ENCODE measurements at regions not wholly inside any gene's neighbourhood (a gene's known extent, or its start where the extent isn't known, plus 50 kb on each side); places are given as distances from the start of the nearest gene placed in this dataset.
"Not testable (repeated sequence)": the region's sequence is repeated elsewhere in the genome, so short reads cannot be mapped to it uniquely, and the experiment has no call there.

DNA sequence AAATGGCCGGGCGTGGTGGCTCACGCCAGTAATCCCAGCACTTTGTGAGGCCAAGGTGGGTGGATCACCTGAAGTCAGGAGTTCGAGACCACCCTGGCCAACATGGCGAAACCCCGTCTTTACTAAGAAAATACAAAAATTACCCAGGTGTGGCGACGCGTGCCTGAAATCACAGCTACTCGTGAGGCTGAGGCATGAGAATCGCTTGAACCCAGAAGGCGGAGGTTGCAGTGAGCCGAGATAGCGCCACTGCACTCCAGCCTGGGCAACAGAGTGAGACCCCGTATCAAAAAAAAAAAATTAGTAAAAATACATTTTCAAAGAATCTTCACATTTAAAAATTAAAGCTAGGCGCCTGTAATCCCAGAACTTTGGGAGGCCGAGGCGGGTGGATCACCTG, 125.6 kb upstream of the BTN3A2 start:
- TF ChIP-seq, protein P1, sequence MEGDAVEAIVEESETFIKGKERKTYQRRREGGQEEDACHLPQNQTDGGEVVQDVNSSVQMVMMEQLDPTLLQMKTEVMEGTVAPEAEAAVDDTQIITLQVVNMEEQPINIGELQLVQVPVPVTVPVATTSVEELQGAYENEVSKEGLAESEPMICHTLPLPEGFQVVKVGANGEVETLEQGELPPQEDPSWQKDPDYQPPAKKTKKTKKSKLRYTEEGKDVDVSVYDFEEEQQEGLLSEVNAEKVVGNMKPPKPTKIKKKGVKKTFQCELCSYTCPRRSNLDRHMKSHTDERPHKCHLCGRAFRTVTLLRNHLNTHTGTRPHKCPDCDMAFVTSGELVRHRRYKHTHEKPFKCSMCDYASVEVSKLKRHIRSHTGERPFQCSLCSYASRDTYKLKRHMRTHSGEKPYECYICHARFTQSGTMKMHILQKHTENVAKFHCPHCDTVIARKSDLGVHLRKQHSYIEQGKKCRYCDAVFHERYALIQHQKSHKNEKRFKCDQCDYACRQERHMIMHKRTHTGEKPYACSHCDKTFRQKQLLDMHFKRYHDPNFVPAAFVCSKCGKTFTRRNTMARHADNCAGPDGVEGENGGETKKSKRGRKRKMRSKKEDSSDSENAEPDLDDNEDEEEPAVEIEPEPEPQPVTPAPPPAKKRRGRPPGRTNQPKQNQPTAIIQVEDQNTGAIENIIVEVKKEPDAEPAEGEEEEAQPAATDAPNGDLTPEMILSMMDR (IDR thresholded peaks at IDR 0.05): not testable (repeated sequence)
- not testable (repeated sequence) for TF ChIP-seq POLR2A (IDR thresholded peaks at IDR 0.05)
